GM21619 (cell line): ENCODE measurements at regions not wholly inside any gene's neighbourhood (a gene's known extent, or its start where the extent isn't known, plus 50 kb on each side); places are given as distances from the start of the nearest gene placed in this dataset.
"Not testable (repeated sequence)": the region's sequence is repeated elsewhere in the genome, so short reads cannot be mapped to it uniquely, and the experiment has no call there.

Experiments
- ATAC-seq: cut with Tn5 transposase; IDR thresholded peaks from one replicate; pipeline ENCODE4 v1.9.1; 2021; ENCODE audit not compliant: unreplicated experiment

DNA sequence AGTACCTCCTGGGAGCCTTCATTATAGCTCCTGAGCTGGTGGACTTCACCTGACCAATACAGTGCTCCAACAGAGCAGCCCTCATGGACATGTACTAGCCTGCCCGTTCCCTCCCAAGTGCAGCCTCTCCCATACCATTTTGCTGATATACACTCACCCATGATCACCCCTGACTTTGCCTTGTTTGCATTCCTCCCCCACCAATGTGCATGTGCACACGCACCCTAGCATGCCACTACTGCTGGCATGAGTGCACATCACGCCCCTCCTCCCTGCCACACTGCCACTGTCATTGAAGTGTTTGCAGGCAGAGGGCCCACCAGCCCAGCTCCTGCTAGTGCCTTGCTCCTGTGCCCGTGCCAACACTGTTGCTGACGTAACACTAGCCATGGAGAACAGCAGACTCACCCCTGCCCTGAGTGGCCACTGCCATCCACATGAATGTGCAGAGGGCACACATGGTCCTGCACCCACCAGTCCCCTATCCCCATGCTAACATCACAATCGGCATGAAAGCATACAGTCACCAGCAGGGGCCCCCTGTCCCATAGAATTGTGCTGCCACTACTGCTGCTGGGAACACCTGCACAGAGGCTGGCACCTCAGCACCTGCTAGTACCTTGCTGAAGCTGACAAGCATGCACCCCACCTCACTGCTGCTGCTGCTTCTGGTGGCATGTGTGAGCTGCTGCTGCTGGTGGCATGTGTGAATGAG lies 110.3 kb downstream of the SINHCAF start:
- no peak for ATAC-seq

DNA sequence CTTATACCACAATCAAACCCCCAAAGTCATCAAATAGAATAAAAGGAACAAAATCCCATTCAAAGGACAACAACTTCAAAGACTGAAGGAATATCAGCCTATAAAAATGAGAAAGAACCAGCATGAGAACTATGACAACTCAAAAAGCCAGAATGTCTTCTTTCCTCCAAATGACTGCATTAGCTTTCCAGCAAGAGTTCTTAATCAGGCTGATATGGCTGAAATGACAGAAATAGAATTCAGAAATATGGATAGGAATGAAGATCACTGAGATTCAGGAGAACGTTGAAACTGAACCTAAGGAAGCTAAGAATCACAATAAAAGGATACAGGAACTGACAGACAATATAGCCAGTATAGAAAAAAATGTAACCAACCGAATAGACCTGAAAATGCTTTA lies 109.5 kb downstream of the SINHCAF start:
- ATAC-seq, result no peak

DNA sequence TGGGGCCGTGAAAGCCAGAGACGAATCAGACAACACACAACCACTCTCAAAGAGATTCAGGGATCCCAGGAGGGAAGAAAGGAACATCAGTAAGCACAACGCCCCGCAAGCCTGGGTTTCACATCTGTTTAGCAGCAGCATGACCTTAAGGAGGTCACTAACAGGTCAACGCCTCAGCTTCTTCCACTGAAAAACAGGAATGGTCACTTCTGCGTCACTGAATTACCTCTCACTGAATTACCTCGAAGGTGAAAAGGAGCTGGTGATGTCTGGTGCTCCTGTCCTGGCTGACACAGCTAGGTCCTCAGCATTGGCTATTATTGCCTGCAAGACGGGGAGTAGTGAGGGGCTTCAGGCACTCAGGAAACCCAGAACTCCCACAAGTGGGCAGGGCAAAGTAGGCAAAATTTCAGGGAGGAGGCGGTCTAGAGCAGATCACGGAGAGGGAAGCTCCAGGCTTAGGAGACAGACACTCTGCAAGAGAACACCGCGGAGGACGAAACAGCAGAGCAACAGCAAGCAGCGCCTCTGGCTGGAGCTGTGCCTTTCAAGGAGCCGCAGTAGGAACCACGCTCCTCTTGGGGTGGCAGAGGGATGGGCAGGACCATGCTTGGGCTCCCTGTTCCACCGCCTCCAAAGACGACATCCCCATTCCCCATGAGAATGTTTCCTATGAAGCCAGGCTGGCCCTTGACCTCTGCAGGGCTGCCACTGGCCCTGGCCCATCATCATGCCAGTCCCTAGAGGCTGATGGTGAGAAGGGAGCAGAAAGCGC lies 108.4 kb downstream of the SINHCAF start:
- ATAC-seq, result no peak

DNA sequence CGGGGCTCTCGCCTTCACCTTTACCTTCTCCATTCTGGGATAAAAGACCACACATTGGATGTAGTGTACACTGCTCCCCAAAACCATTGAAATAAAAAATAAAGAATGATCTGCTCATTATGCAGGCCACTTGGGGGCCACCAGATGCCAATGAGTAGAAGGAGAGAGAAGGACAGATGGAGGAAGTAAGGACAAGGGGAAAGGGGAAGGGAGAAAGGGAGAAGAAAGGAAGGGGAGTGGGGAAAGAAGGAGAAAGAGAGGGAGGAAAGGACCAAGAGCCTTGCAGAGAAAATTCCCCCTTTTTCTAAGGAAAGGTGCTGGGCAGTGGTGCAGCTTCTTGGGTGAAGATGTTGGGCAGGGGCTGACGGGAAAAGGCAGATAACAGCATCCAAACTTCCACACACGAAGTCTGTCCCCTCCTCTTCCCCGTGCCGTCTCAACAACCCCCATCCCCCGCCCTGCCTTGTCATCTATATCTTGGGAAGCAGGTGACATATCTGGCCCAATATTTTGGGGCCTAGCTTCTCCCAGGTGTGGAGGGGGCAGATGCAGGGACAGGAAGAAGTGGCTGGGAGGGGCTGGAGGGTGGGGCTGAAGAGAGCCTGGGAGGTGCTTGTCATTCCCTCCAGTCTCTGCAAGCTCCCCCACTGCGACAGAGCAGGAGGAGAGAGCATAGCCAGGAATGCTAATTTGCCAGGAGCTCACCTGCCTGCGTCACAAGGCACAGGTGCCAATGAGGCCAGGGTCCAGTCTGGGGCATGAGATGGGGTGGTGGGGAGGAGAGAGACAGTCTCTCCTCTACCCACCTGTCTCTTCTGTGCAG lies 107.5 kb downstream of the SINHCAF start:
- no peak for ATAC-seq

DNA sequence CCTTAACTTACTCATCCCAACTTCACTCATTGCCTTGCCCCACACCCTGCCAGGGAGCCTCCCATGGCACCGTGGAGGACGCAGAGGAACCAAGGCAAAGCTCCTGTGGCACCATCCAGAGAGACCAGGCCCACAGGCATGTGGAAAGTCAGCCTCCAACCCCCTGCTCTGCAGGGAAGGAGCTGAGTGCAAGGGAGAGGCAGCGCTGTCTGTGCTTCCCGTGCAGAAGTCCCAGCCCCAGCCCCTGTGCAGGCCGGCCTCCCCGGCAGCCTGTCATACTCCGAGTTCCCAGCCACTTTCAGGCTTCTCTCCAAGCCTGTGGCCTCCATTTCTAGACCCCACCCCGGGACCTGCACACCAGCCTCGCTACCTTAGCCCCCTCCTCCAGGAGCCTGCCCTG lies 106.4 kb downstream of the SINHCAF start:
- ATAC-seq, result no peak

DNA sequence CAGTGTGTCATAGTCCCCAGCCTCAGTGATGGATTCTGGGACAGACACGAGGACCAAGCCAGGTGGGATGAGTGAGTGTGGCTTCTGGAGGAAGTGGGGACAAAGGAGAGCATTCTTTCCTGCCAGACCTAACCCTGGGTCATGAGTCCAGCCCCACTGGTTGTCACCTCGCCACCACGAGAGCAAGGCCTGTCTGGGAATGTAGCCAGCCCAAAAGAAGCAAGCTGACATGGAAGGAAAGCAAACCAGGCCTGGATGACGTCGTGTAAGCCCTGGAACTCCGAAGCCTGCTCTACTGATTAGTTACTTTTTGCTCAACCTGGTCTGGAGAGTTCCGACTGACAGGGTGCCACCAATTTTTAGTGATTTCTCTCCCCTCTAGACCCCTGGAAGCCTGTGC lies 105.9 kb downstream of the SINHCAF start:
- ATAC-seq, result no peak

DNA sequence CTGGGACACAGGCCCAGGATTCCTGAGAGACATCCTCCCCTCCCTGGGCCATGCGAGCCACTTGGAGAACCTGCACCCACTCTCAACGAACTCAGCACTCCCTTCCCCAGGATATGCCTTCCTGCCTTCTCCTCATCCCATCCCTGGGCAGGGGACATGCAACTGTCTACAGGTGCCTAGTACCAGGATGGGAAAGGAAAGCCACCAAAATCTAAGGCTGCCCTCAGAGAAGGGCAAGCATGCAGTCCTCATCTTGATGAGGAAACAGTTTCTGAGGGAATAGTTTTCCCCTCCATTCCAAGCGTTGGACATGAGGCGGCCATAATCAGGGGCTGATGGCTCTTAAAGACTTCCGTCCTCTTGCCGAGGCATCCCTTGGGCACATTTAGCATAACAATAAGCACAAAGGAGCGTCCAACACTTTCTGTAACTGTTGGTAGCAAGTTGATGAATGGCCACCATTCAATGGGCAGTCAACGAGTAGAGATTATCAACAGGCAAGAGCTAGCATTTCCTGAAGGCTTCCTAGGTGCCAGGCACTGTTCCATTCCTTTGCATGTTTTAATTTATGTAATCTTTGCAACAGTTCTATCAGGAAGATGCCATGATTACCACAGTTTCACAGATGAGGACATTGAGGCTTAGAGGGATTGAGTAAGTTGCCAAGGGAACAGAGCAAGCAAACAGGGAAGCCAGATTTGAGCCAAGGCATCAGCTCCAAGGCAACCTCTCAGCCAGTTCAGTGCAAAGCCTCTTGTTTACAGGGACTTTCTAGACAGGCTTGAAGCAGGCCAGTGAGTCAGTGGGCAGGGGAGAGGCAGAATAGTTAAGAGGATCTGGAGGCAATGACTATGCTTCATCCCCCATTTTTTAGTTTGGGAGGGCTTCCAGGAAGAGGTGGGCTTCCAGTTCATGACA lies 105.1 kb downstream of the SINHCAF start:
- no peak for ATAC-seq

DNA sequence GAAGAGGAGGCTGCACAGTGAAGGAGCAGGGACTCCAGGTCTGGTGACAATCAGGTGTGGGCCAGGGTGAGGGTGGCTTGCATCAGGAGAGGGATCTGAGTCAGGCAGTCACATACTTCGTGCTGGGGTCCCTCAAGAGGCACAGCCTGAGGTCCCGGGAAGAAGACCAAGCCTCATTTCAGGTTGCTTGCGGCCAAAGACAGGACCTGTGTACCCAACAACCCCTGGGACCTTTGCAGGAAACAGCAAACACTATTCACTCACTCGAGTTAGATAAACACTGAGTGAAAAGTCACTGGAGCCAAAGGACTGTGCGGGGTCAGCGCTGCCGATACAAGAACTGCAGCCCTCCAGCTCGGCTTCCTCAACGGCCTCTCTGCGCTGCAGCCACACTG lies 104.4 kb downstream of the SINHCAF start:
- ATAC-seq, result no peak

DNA sequence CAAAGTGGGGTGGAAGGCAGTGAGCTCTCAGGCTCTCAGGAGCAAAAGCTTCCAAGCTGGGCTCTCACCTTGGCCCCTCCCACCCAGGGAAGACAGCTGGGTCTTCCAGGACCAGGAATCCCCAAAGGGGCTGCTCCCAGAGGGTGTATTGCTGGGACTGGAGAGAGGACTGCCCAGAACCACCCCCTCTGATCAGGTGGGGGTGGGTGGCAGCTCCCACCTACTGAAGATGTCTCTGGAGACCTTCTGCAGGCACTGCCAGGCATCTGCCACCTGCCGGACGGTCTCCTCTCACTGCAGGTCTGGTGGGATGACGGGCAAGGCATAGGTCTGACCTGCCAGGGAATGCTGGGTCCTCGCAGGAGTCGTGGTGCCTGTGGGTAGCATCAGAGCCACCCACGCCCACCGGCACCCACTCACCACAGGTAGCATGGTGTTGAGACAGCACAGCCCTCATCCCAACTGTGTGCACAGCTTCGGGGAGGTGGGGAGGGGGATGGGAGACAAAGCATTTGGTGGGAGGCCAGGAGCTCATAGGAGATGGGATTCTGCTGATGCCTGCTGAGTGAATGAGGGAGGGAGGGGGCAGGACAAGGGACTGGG lies 103.2 kb downstream of the SINHCAF start:
- ATAC-seq, result no peak

DNA sequence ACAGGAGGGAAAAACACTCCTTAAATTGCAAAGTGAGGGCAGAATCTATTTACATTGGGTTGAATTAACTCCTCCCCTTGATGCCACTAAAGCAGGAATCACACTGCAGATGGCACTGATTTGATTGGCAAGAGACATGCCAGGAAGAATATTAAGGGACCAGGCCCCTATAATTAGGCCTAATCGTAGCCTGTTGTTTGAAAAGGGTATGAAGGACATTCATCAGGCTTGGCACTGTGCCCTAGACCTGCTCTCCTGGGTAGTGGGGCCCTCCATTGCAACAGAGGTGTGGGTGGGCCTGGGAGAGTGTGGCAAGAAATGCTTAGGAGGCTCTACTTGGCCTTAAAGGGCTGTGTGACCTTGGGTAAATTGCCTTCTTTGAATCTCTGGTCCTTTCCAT lies 102.3 kb downstream of the SINHCAF start:
- ATAC-seq, result not testable (repeated sequence)

DNA sequence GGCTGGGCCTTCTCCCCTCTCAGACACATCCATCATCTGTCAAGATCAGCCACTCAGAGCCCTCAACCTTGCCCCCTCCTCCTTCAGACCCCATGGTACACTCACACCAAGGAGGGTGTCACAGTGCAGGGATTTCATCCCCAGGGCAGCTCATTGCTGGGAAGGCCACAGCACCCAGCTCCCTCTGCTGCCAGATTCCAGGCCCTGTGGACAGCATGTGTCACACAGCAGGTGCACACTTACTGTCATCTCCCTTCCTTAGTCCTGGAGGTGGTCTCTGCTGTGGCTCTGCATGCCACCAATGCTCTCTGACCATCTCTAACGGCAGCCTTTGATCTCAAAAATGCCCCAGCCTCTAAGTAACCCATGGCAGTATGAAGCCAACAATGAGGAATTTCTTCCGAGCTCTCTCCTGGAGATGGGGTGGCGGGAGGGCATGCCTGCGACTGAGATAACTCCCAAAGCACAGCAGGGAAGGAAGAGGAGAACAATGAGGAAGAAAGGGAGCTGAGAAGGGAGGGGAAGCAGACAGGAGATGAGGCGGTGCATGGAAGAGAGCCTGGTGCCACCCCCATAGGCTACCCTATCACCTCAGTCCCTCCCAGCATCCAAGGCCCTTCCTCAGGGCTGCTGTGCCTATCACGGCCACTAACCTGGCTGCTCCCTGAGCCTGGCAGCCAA lies 101.0 kb downstream of the SINHCAF start:
- no peak for ATAC-seq

DNA sequence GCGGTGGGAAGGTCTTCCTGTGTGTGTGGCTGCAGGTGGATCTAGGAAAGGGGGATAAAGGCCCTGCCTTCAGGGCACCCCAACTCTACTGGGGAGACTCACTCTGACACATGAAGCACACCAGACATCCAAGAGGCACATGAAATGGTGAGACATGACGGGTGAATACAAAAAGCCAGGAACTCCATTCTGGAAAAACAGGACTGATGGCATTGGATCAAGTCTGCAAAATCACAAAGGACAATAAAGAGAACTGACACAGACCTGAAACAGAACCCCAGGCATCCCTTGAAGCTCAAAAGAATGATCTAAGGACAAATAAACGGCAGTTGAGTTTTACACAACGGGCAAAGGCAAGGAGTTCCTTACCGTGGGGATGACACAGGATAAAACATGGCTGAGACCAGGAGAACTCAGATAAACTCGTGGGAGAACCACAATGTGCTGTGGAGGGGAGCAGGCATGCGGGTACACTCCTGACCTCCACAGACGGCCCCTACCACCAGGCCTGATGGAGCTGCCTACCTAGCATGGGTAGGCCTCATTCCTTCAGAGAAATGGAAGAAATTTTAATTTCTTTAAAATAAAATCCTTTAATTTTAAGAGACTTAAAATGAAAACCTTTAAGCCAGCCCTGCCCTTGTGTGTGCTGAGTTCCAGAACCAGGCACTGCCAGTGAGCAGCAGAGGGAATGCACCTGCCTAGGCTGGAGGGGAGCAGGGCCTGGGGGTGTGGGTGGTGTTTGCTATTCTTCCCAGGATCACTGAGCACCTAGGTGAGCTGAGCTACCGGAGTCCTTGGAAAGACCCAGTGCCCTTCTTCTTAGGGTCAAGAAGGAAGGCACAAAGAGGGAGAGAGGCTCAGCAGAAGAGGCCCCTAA lies 100.1 kb downstream of the SINHCAF start:
- ATAC-seq, result no peak

DNA sequence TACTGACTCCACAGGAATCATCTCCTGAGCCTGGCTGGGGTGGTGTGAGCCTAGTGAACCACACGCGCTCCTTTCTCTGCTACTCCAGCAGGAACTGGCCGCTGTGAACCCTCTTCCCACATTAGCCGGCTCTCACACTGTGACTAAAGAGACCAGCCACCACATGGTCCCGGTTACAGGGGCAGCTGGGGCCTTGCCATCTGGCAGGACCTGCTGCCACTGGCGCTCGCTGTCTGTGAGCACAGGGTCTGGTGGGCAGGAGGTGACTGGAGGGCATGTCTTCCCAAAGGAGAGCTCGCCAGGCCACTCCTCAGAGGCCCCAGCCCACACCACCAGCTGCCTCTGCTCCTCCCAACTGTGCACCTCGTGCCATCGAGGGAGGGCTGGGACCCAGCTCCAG lies 99.3 kb downstream of the SINHCAF start:
- no peak for ATAC-seq

DNA sequence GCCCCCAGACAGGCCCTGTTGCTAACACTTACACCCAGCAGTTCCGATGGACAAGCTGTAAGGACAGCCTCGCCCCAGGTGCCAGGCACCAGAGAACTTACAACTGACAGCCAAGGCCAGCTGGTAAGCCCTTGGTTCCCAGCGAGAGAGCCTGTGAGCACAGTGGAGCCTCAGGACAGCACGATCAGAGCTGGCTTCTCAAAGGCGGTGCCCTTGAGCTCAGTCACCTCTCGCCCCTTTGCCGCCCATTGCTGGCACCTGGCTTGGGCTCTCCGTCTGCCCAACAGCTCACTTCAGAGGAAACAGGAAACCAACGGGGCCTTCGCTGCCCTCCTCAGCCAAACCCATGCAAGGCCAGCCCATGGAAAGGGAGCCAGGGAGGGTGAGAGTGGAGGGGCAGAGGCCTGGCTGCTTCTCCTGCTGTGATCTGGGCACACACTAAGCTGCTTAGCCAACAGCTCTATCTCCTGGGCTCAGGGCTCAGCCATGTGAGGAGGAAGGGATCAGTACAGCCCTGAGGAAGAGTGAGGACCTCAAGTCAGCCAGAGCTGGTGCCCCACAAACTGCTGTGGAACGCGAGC lies 98.5 kb downstream of the SINHCAF start:
- no peak for ATAC-seq

DNA sequence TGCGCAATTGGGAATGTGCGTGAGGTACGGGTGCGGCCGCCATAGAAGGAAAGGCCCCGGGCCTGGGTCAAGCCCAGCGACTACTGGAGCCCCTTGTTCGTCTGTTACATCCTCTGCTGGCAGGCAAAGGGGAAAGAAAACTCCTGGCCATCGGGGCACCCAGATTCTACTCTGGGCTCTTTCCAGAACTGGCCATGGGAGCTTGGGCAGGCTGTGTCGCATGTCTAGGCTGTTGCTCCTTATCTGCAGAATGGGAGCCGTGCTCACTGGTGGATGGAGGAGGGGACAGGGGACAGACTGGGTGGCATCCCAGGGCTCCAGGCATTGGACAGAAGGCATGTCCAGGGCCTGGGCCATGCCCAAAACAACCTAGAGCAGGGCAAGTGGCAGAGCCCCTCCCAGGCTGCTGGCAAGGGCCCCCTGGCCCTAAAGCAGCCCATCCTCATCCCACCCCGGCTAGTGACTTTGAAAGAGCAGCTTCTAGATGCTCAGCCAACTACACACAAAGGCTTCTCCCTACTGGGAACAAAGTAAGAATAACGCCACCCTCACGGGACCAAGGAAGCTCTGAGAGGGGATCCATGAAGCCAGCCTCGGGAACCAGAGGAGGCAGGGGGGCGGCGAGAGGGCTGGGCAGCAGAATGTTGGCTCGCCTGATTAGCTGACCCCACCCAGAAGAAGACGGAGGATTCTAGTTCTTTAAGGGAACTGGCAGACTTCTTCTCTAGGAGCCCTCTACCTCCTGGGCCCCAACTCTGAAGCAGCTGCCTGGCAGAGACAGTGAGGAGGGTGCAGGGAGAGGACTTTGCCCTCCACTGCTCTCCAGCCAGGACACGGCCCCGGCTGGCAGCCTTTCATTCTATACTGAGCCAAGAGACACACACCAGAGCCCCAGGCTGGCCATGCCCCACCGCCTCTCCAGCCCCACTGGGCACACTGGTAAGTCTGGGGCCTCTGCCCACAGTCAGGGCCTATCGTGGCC lies 96.8 kb downstream of the SINHCAF start:
- ATAC-seq, result no peak

DNA sequence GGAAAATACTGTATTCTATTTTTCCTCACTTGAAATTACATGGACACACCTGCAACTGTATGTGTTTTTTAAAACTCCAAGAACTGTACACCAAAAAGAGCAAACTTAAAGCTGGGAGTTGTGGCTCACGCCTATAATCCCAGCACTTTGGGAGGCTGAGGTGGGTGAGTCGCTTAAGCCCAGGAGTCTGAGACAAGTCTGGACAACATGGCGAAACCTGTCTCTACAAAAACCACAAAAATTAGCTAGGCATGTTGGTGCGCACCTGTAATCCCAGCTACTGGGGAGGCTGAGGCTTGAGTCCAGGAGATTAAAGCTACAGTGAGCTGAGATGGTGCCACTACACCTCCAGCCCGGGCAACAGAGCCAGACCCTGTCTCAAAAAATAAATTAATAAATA lies 95.9 kb downstream of the SINHCAF start:
- no peak for ATAC-seq
